ENCODE measurements at regions not wholly inside any gene's neighbourhood (a gene's known extent, or its start where the extent isn't known, plus 50 kb on each side); places are given as distances from the start of the nearest gene placed in this dataset.

GRCh38 chr5:89044674-89045200 is 161.8 kb upstream of the MEF2C start:
- DNase-seq, result no peak
- Mint-ChIP-seq H3K27me3 (ENCODE audit: low read depth in 3 of 3) (peaks cover 0 to 3% (median 1%) of the 10 kb centered on the region in 3 donors), H3K27ac (no peak overlapping the region), H3K9me3 (peaks cover 0 to 7% (median 2%) of the 10 kb centered on the region in 6 donors), H3K36me3 (peaks cover 0 to 4% (median 3%) of the 10 kb centered on the region in 3 donors), H3K4me3 (no peak overlapping the region), H3K4me1 (peaks cover 4 to 7% of the 10 kb centered on the region in 2 donors)

DNA sequence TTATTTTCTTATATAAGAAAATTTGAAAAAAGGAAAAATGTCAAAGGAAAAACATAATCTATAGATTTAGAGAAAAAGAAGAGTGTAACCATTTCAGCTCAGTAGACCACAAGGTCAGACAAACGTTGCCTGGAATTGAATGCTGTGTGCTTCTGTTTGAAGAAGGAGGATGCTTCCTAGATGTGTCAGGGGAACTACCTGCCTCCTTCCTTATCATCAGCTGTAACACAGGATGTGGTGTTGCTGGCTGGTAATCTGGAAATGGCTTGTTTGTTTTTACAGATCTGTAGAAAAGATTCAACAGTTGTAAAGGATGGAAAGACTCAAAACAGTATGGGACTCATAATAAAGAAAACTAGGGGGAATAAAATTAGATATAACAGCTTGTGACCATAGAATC is 160.7 kb upstream of the MEF2C start:
- DNase-seq, result no peak
- H3K27ac Mint-ChIP-seq, result no peak overlapping the region
- H3K36me3 Mint-ChIP-seq, result peaks cover 0 to 6% (median 2%) of the 10 kb centered on the region in 3 donors
- H3K4me3 Mint-ChIP-seq, result no peak overlapping the region
- H3K27me3 Mint-ChIP-seq (ENCODE audit: low read depth in 3 of 3), result peaks cover 0 to 1% (median 0%) of the 10 kb centered on the region in 3 donors
- H3K4me1 Mint-ChIP-seq, result peaks cover 4 to 7% of the 10 kb centered on the region in 2 donors
- no peaks in the 10 kb centered on the region for H3K9me3 Mint-ChIP-seq

DNA sequence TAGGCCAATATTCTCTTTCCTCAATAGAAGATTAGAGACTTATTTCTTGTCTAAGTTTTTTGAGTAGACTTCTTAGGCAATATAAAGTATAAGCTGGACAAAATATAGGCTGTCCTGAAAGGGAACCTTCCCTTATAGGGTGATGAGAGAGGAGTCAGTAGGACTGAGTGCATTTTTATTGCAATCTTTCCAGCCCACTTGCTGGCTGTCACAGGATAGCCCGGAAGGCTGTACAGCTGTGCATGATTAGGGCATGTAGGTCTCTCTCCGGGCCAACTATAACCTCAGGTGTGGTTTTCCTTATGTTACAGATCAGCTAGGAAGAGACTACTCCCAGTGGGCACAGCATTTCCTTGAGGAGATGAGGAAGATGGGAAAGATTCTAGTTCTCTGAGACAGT is 159.8 kb upstream of the MEF2C start:
- Mint-ChIP-seq H3K4me3 (no peak overlapping the region), H3K36me3 (peaks cover 0 to 7% (median 3%) of the 10 kb centered on the region in 3 donors), H3K9me3 (no peaks in the 10 kb centered on the region), H3K27me3 (ENCODE audit: low read depth in 3 of 3) (peaks cover 0 to 1% (median 0%) of the 10 kb centered on the region in 3 donors), H3K4me1 (peaks cover 4 to 7% of the 10 kb centered on the region in 2 donors), H3K27ac (no peak overlapping the region)
- no peak for DNase-seq

DNA sequence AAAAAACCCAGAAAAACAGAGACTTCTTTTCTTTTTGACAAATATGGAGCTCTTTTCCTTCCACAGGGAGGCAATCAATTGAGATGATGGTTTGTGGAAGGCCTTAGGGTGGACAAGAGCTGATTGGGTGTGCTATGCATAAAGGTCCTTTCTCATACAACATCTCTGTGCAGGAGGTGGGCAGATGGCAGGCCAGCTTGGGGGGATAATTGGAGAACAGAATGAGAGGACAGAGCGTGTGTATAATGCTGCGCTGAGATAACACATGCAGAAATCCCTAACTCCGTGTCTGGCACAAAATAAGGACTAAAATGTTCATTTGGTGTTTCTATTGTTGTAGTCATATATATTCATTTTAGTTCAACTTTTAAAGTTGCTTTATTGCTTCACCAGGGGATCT is 159.0 kb upstream of the MEF2C start:
- Mint-ChIP-seq H3K36me3 (peaks cover 0 to 7% (median 3%) of the 10 kb centered on the region in 3 donors), H3K9me3 (no peaks in the 10 kb centered on the region), H3K4me3 (no peak overlapping the region), H3K27me3 (ENCODE audit: low read depth in 3 of 3) (peaks cover 0 to 1% (median 0%) of the 10 kb centered on the region in 3 donors), H3K4me1 (peaks cover 4 to 7% of the 10 kb centered on the region in 2 donors), H3K27ac (no peak overlapping the region)
- DNase-seq, result no peak

- no peak for DNase-seq
- peaks cover 4 to 7% of the 10 kb centered on the region in 2 donors for H3K4me1 Mint-ChIP-seq
- H3K27me3 Mint-ChIP-seq (ENCODE audit: low read depth in 3 of 3), result peaks cover 0 to 1% (median 0%) of the 10 kb centered on the region in 3 donors
- no peak overlapping the region for H3K27ac Mint-ChIP-seq
- no peaks in the 10 kb centered on the region for H3K9me3 Mint-ChIP-seq
- no peak overlapping the region for H3K4me3 Mint-ChIP-seq
- H3K36me3 Mint-ChIP-seq, result peaks cover 0 to 7% (median 3%) of the 10 kb centered on the region in 3 donors
Observed at GRCh38 chr5:89041249-89041779, 158.3 kb upstream of the MEF2C start.

- H3K27ac Mint-ChIP-seq, result no peak overlapping the region
- peaks cover 0 to 3% (median 2%) of the 10 kb centered on the region in 3 donors for H3K27me3 Mint-ChIP-seq (ENCODE audit: low read depth in 3 of 3)
- no peaks in the 10 kb centered on the region for H3K9me3 Mint-ChIP-seq
- no peak overlapping the region for H3K4me3 Mint-ChIP-seq
- no peaks in the 10 kb centered on the region for H3K4me1 Mint-ChIP-seq
- no peak for DNase-seq
- H3K36me3 Mint-ChIP-seq, result peaks cover 0 to 7% (median 3%) of the 10 kb centered on the region in 3 donors
Observed at GRCh38 chr5:89036704-89037489, 153.9 kb upstream of the MEF2C start.

DNA sequence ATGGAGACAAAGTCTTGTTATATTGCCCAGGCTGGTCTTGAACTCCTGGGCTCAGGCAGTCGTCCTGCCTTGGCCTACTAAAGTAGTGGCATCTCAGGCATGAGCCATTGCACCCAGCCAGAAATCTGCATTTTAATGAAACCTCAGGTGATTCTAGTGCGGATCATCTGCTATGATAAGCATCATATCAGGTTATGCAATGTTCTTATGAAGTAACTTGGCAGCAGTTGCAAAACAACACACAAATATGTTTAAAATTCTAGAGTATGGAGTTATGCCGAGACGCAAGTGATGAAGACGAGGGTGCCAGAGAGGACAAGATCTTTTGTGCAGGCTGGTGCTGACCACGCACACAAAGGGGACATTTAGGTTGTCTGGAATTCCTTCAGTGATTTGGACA is 153.2 kb upstream of the MEF2C start:
- Mint-ChIP-seq H3K9me3 (no peaks in the 10 kb centered on the region), H3K36me3 (peaks cover 0 to 7% (median 3%) of the 10 kb centered on the region in 3 donors), H3K4me3 (no peak overlapping the region), H3K4me1 (no peaks in the 10 kb centered on the region), H3K27ac (no peak overlapping the region), H3K27me3 (ENCODE audit: low read depth in 3 of 3) (peaks cover 0 to 3% (median 2%) of the 10 kb centered on the region in 3 donors)
- no peak for DNase-seq

GRCh38 chr5:89034588-89034987 is 151.6 kb upstream of the MEF2C start:
- DNase-seq, result no peak
- H3K27me3 Mint-ChIP-seq (ENCODE audit: low read depth in 3 of 3), result peaks cover 0 to 2% (median 1%) of the 10 kb centered on the region in 3 donors
- H3K4me3 Mint-ChIP-seq, result no peak overlapping the region
- H3K36me3 Mint-ChIP-seq, result peaks cover 0 to 7% (median 3%) of the 10 kb centered on the region in 3 donors
- no peaks in the 10 kb centered on the region for H3K4me1 Mint-ChIP-seq
- H3K27ac Mint-ChIP-seq, result no peak overlapping the region
- H3K9me3 Mint-ChIP-seq, result no peaks in the 10 kb centered on the region

GRCh38 chr5:89030798-89031197 is 147.8 kb upstream of the MEF2C start:
- Mint-ChIP-seq H3K27ac (no peak overlapping the region), H3K4me1 (no peaks in the 10 kb centered on the region), H3K27me3 (ENCODE audit: low read depth in 3 of 3) (peaks cover 0 to 4% (median 1%) of the 10 kb centered on the region in 3 donors), H3K4me3 (no peak overlapping the region), H3K36me3 (no peaks in the 10 kb centered on the region), H3K9me3 (no peaks in the 10 kb centered on the region)
- no peak for DNase-seq

- Mint-ChIP-seq H3K4me3 (no peak overlapping the region), H3K27ac (no peak overlapping the region), H3K4me1 (no peaks in the 10 kb centered on the region), H3K9me3 (no peaks in the 10 kb centered on the region), H3K36me3 (no peaks in the 10 kb centered on the region), H3K27me3 (ENCODE audit: low read depth in 3 of 3) (peaks cover 0 to 4% (median 1%) of the 10 kb centered on the region in 3 donors)
- no peak for DNase-seq
Observed at GRCh38 chr5:89028595-89029285, 145.8 kb upstream of the MEF2C start.

DNA sequence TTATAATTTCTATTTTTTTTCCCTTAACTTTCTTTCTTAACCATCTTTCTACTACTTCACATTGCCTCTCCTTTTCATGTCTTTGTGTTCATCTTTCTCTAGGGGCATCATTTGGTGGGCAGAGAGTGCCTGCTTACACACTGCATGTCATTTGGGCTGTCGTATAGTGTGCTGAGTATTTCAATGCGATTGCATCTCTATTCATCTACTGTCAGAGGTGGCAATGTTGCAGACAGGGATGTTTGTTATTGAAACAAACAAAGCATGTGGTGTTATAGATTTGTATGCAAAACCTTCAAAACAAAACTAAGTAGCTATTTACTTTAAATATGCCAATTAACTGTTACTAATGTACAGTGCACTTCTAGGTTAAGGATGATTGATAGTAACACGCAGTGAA is 141.1 kb upstream of the MEF2C start:
- H3K4me1 Mint-ChIP-seq, result no peaks in the 10 kb centered on the region
- DNase-seq, result no peak
- no peak overlapping the region for H3K27ac Mint-ChIP-seq
- H3K9me3 Mint-ChIP-seq, result peaks cover 0 to 2% (median 0%) of the 10 kb centered on the region in 6 donors
- H3K27me3 Mint-ChIP-seq (ENCODE audit: low read depth in 3 of 3), result peaks cover 0 to 4% (median 2%) of the 10 kb centered on the region in 3 donors
- no peak overlapping the region for H3K4me3 Mint-ChIP-seq
- no peaks in the 10 kb centered on the region for H3K36me3 Mint-ChIP-seq

DNA sequence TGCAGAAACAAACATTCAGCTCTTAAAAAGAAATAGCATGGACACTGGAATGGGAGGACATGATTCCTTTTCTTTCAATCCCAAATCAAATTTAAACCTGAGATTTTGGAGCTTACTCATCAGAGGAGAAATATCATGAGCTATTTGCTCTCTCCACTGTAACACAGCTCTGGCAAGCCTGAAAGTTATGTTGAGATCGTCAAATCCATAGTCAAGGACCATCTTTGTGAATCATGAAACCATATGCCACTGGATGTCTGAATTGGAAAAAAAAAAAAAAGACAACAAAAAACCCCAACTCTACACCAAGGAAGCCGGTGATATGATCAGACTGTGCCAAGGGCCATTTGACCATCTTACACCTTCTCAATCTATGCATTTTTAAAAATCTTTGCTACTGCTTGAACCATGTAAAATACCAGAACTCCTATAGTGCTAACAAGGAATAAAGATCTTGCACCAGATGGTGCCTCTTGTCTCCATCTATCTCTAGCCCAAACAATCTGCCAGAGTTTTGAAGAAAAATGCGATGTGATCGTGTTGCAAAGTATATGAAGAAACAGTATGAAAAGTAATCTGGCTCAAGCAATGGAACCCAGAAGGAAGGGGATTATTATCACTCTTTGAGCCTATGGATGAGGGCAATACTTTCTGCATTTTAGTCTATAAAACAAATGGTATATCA is 138.1 kb upstream of the MEF2C start:
- H3K4me3 Mint-ChIP-seq, result no peak overlapping the region
- no peaks in the 10 kb centered on the region for H3K4me1 Mint-ChIP-seq
- H3K9me3 Mint-ChIP-seq, result peaks cover 0 to 2% (median 0%) of the 10 kb centered on the region in 6 donors
- H3K36me3 Mint-ChIP-seq, result no peaks in the 10 kb centered on the region
- no peak for DNase-seq
- peaks cover 0 to 4% (median 2%) of the 10 kb centered on the region in 3 donors for H3K27me3 Mint-ChIP-seq (ENCODE audit: low read depth in 3 of 3)
- no peak overlapping the region for H3K27ac Mint-ChIP-seq

DNA sequence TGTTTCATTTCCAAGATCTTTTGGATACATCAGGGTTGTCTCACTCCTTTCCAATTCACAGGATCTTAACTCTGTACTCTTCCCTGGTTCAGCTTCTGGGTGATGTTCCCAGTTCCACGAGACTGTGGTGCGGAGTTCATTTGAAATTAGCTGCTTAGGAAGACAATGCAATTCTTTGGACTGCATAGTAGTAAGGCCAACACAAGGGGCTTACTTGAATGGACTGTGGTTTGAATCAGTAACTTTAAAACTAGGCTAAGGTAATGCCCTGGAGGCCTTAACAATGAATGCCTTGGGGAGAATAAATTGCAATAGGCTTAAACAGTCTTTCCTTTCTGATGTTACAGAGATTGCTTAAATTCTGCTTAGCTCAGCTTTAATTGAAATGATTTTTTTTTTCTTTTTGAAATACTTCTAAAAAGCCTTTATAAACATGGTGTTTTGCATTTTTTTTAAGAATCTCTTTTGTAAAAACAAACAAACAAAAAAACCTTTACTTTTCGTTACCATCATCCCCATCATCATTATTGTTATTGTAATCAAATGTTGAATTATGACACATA is 133.8 kb upstream of the MEF2C start:
- Mint-ChIP-seq H3K4me3 (no peak overlapping the region), H3K36me3 (no peaks in the 10 kb centered on the region), H3K9me3 (peaks cover 0 to 2% (median 0%) of the 10 kb centered on the region in 6 donors), H3K27ac (no peak overlapping the region), H3K4me1 (no peaks in the 10 kb centered on the region), H3K27me3 (ENCODE audit: low read depth in 3 of 3) (peaks cover 2 to 4% (median 3%) of the 10 kb centered on the region in 3 donors)
- no peak for DNase-seq

Measured in immature natural killer cell (primary cell).